PFSK-1 (cell line): ENCODE measurements at regions not wholly inside any gene's neighbourhood (a gene's known extent, or its start where the extent isn't known, plus 50 kb on each side); places are given as distances from the start of the nearest gene placed in this dataset.

ENCODE experiments used
- FOXP2 ChIP-seq: optimal IDR thresholded peaks from 2 replicates; pipeline ENCODE3; 2011; ENCODE audit warnings: borderline replicate concordance, control low read depth, inconsistent platforms; ENCODE audit not compliant: insufficient read depth; ENCODE audit errors: extremely low read length, extremely low read depth
- POLR2AphosphoS5 ChIP-seq: IDR thresholded peaks from 2 replicates; pipeline ENCODE4 v1.6.1; 2012; ENCODE audit warnings: low read depth, mild to moderate bottlenecking, control low read depth, low read length, moderate library complexity
- REST ChIP-seq, 2 experiments: IDR thresholded peaks; 2 replicates each; pipeline versions ENCODE4 v1.6.1 to v1.8.0; 2011 to 2012; ENCODE audit warnings: low read depth in 2 of 2, low read length in 2 of 2, control low read depth in 1 of 2, inconsistent platforms in 1 of 2, mild to moderate bottlenecking in 1 of 2, moderate library complexity in 1 of 2; ENCODE audit not compliant: insufficient read depth in 1 of 2
- SIN3A ChIP-seq: IDR thresholded peaks from 2 replicates; pipeline ENCODE4 v1.6.1; 2012; ENCODE audit warnings: mild to moderate bottlenecking, low read length, moderate library complexity, borderline replicate concordance; ENCODE audit not compliant: insufficient read depth
- TAF1 ChIP-seq: IDR thresholded peaks from 2 replicates; pipeline ENCODE4 v1.6.1; 2012; ENCODE audit warnings: low read length, control low read depth, borderline replicate concordance; ENCODE audit not compliant: insufficient read depth

- TF ChIP-seq TAF1 = no peak
- no peak for TF ChIP-seq REST (IDR thresholded peaks at IDR 0.05; ENCODE audit: insufficient read depth in 1 of 2, low read depth in 2 of 2, low read length in 2 of 2)
- TF ChIP-seq FOXP2 = no peak
- no peak for TF ChIP-seq SIN3A
- no peak for TF ChIP-seq POLR2AphosphoS5
Observed at GRCh38 chr15:79178594-79178993, 88.0 kb upstream of the RASGRF1 start.

- TF ChIP-seq SIN3A (no peak), TAF1 (no peak), POLR2AphosphoS5 (no peak)
Observed at GRCh38 chr15:79176151-79176550, 85.6 kb upstream of the RASGRF1 start.

GRCh38 chr15:79172801-79173460 lies 82.4 kb upstream of the RASGRF1 start:
- TF ChIP-seq SIN3A (no peak), POLR2AphosphoS5 (no peak), REST (IDR thresholded peaks at IDR 0.05; ENCODE audit: insufficient read depth in 1 of 2, low read depth in 2 of 2, low read length in 2 of 2) (no peak), TAF1 (no peak), FOXP2 (no peak)

GRCh38 chr15:79172032-79172481 lies 81.5 kb upstream of the RASGRF1 start:
- TF ChIP-seq REST (IDR thresholded peaks at IDR 0.05; ENCODE audit: insufficient read depth in 1 of 2, low read depth in 2 of 2, low read length in 2 of 2) = no peak
- TF ChIP-seq SIN3A = no peak
- TF ChIP-seq FOXP2 = no peak
- no peak for TF ChIP-seq POLR2AphosphoS5
- TF ChIP-seq TAF1 = no peak

- no peak for TF ChIP-seq SIN3A
- TF ChIP-seq REST (IDR thresholded peaks at IDR 0.05; ENCODE audit: insufficient read depth in 1 of 2, low read depth in 2 of 2, low read length in 2 of 2) = no peak
- TF ChIP-seq FOXP2 = no peak
- no peak for TF ChIP-seq POLR2AphosphoS5
- no peak for TF ChIP-seq TAF1
Observed at GRCh38 chr15:79171320-79172031, 80.9 kb upstream of the RASGRF1 start.
